ENCODE measurements at regions not wholly inside any gene's neighbourhood (a gene's known extent, or its start where the extent isn't known, plus 50 kb on each side); places are given as distances from the start of the nearest gene placed in this dataset.

DNA sequence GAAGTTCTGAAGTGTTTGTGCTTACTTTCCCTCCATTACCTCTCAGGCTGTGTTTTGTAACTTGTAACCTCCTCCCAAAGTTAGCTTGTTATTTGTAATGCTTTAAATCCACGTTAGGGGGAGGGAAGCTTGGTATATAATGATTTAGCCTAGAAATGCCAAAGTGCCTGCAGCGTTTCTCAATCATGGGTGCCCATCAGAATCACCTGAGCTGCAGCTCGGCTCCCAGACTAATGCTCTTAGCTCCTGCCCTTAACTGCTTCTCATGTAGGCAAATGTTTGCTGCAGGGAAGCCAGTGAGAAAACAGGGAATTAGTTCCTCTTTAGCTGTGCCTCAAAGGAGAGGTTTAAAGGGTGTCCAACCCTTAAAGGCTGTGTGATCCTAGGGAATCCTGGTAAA is 219.2 kb upstream of the NAALADL2 start:
- TF ChIP-seq, protein P1, sequence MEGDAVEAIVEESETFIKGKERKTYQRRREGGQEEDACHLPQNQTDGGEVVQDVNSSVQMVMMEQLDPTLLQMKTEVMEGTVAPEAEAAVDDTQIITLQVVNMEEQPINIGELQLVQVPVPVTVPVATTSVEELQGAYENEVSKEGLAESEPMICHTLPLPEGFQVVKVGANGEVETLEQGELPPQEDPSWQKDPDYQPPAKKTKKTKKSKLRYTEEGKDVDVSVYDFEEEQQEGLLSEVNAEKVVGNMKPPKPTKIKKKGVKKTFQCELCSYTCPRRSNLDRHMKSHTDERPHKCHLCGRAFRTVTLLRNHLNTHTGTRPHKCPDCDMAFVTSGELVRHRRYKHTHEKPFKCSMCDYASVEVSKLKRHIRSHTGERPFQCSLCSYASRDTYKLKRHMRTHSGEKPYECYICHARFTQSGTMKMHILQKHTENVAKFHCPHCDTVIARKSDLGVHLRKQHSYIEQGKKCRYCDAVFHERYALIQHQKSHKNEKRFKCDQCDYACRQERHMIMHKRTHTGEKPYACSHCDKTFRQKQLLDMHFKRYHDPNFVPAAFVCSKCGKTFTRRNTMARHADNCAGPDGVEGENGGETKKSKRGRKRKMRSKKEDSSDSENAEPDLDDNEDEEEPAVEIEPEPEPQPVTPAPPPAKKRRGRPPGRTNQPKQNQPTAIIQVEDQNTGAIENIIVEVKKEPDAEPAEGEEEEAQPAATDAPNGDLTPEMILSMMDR (optimal IDR thresholded peaks at IDR 0.05 in 1 of 3, IDR thresholded peaks at IDR 0.05 in 1 of 3, conservative IDR thresholded peaks at IDR 0.05 in 1 of 3; ENCODE audit: extremely low read depth in 1 of 3, insufficient read depth in 2 of 3, low read length in 3 of 3) = no peak
- TF ChIP-seq EZH2 (IDR thresholded peaks at IDR 0.05; ENCODE audit: low read length) = no peak

Data from keratinocyte (primary cell).